GM12873 (cell line): ENCODE measurements at regions not wholly inside any gene's neighbourhood (a gene's known extent, or its start where the extent isn't known, plus 50 kb on each side); places are given as distances from the start of the nearest gene placed in this dataset.

Source experiments
- CTCF ChIP-seq: IDR thresholded peaks from 2 replicates; pipeline ENCODE4 v1.5.1; 2012; ENCODE audit warnings: low read depth, mild to moderate bottlenecking, moderate library complexity, low read length, control low read depth; ENCODE audit not compliant: insufficient read depth; ENCODE audit errors: missing control alignments

GRCh38 chrX:124524852-124525251 is 178.5 kb downstream of the SH2D1A start:
- TF ChIP-seq CTCF: no peak

GRCh38 chrX:124529786-124530185 is 183.4 kb downstream of the SH2D1A start:
- no peak for TF ChIP-seq CTCF

GRCh38 chrX:124530803-124531202 is 184.4 kb downstream of the SH2D1A start:
- no peak for TF ChIP-seq CTCF

- TF ChIP-seq CTCF: no peak
Observed at GRCh38 chrX:124534536-124534935, 188.2 kb downstream of the SH2D1A start.

GRCh38 chrX:124540474-124540873 is 194.1 kb downstream of the SH2D1A start:
- no peak for TF ChIP-seq CTCF

GRCh38 chrX:124548571-124548970 is 202.2 kb downstream of the SH2D1A start:
- TF ChIP-seq CTCF: no peak

GRCh38 chrX:124555036-124555595 is 208.8 kb downstream of the SH2D1A start:
- TF ChIP-seq CTCF: no peak
